ENCODE measurements at regions not wholly inside any gene's neighbourhood (a gene's known extent, or its start where the extent isn't known, plus 50 kb on each side); places are given as distances from the start of the nearest gene placed in this dataset.
"Not testable (repeated sequence)": the region's sequence is repeated elsewhere in the genome, so short reads cannot be mapped to it uniquely, and the experiment has no call there.

DNA sequence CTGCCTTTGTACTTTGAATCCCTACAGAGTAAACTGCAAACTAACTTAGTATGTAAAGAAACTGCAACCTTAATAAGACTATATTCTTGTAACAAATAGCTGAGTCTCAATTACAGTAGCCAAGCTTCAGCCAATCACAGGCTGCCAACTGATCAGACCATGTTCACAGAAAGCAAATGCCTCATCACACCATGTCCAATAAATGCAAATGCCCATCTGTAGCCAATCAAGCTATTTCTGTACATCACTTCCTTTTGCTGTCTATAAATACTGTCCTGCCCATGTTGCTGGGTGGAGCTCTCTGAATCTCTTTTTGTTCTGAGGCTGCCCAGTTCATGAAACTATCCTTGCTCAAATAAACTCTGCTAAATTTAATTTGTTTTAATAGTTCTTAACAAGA is 531.7 kb upstream of the TOM1L1 start:
- Histone ChIP-seq H3K79me2 (ENCODE audit: low read depth) (no peaks in the 10 kb centered on the region), H3K4me3 (no peak overlapping the region), H3K4me1 (replicated peaks; ENCODE audit: insufficient read depth) (no peaks in the 10 kb centered on the region), H4K20me1 (ENCODE audit: insufficient read depth) (no peaks in the 10 kb centered on the region), H3K36me3 (ENCODE audit: low read depth) (no peaks in the 10 kb centered on the region), H2AFZ (no peak overlapping the region), H3K9me2 (ENCODE audit: insufficient read depth) (no peaks in the 10 kb centered on the region), H3K27ac (no peak overlapping the region), H3K27me3 (ENCODE audit: insufficient read depth, low read depth) (no peaks in the 10 kb centered on the region), H3K4me2 (no peak overlapping the region), H3K9me3 (ENCODE audit: insufficient read depth, low read depth) (no peaks in the 10 kb centered on the region), H3F3A (ENCODE audit: insufficient read depth, low read depth) (no peaks in the 10 kb centered on the region)
- BruUV-seq (replicated peaks): no TSS peak
- ChIA-PET POLR2A (ENCODE audit: unreplicated experiment) (no interaction called here), CTCF (no interaction called here)
- no peak for TF ChIP-seq EZH2 (IDR thresholded peaks at IDR 0.05; ENCODE audit: low read depth)
- TF ChIP-seq, protein P1, sequence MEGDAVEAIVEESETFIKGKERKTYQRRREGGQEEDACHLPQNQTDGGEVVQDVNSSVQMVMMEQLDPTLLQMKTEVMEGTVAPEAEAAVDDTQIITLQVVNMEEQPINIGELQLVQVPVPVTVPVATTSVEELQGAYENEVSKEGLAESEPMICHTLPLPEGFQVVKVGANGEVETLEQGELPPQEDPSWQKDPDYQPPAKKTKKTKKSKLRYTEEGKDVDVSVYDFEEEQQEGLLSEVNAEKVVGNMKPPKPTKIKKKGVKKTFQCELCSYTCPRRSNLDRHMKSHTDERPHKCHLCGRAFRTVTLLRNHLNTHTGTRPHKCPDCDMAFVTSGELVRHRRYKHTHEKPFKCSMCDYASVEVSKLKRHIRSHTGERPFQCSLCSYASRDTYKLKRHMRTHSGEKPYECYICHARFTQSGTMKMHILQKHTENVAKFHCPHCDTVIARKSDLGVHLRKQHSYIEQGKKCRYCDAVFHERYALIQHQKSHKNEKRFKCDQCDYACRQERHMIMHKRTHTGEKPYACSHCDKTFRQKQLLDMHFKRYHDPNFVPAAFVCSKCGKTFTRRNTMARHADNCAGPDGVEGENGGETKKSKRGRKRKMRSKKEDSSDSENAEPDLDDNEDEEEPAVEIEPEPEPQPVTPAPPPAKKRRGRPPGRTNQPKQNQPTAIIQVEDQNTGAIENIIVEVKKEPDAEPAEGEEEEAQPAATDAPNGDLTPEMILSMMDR (conservative IDR thresholded peaks at IDR 0.05): no peak
- intact Hi-C loops (cut with micrococcal nuclease; ENCODE audit: unreplicated experiment): no loop called here
- no peak for DNase-seq

DNA sequence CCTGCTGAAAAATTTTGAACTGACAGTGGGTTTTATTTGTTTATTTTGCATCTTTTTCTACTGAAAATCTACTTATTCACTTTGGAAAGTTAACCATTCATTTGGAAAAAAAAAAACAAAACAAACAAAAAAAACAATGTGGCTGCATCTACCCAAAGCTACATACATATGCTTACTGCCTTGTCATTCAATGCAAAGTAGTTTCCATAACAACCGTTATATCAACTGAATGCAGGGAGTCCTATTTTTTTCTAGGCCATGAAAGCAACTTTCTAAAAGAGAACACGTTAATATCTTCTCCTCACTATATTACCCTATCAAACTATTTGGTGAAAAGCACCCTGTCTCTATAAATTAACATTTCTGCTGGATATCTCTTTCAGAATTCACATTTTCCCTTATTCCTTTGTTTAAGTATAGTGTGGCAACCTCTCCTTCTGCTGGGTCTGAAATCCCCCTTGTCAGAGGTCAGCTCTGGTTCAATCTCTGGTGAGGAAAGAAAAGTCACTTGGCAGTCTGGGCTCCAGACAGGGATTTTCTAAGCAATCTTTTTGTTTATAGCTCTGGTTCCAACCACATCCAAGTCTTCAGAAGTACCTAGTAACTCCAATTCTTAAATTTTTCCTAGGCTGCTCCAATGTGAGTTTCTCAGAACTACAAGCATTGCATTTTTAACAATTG is 528.4 kb upstream of the TOM1L1 start:
- intact Hi-C loops (cut with micrococcal nuclease; ENCODE audit: unreplicated experiment): no loop called here
- no TSS peak for BruUV-seq (replicated peaks)
- Histone ChIP-seq H3K4me3 (no peak overlapping the region), H3K27me3 (ENCODE audit: insufficient read depth, low read depth) (no peaks in the 10 kb centered on the region), H3K9me2 (ENCODE audit: insufficient read depth) (no peaks in the 10 kb centered on the region), H3K4me2 (no peak overlapping the region), H2AFZ (no peak overlapping the region), H4K20me1 (ENCODE audit: insufficient read depth) (no peaks in the 10 kb centered on the region), H3K4me1 (replicated peaks; ENCODE audit: insufficient read depth) (no peaks in the 10 kb centered on the region), H3F3A (ENCODE audit: insufficient read depth, low read depth) (no peaks in the 10 kb centered on the region), H3K79me2 (ENCODE audit: low read depth) (no peaks in the 10 kb centered on the region), H3K27ac (no peak overlapping the region), H3K9me3 (ENCODE audit: insufficient read depth, low read depth) (no peaks in the 10 kb centered on the region), H3K36me3 (ENCODE audit: low read depth) (no peaks in the 10 kb centered on the region)
- POLR2A ChIA-PET (ENCODE audit: unreplicated experiment): no interaction called here
- DNase-seq: no peak
- TF ChIP-seq, protein P1 (conservative IDR thresholded peaks at IDR 0.05): no peak
- no peak for TF ChIP-seq EZH2 (IDR thresholded peaks at IDR 0.05; ENCODE audit: low read depth)
- CTCF ChIA-PET: interaction anchor here (0.6 kb wide), 1 partner anchor 30 kb away, joined by 3 read pairs; no protein-coding TSS in a partner anchor

DNA sequence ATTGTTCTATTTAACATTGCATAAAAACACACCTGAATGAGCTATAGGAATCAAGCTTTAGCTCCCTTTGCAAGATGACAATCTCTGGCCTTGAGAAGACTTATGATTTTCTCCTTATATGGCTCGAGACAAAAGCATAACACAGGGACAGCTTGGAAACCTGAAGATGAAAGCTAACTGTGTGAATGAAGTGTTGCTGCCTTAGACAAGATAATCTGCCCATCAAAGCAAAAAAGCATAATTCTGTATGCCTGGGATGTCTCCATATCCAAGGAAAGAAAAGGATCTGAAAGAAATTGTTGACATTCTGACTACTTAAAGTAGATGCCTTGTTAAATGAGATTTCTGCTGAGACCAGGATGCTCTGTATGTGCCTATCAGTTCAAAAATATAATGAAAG is 526.7 kb upstream of the TOM1L1 start:
- H3K4me1 ChIP-seq (replicated peaks; ENCODE audit: insufficient read depth): no peaks in the 10 kb centered on the region
- H2AFZ ChIP-seq: no peak overlapping the region
- no peaks in the 10 kb centered on the region for H3K27me3 ChIP-seq (ENCODE audit: insufficient read depth, low read depth)
- H3K36me3 ChIP-seq (ENCODE audit: low read depth): no peaks in the 10 kb centered on the region
- no peaks in the 10 kb centered on the region for H3K9me2 ChIP-seq (ENCODE audit: insufficient read depth)
- H3K9me3 ChIP-seq (ENCODE audit: insufficient read depth, low read depth): no peaks in the 10 kb centered on the region
- no peak for TF ChIP-seq EZH2 (IDR thresholded peaks at IDR 0.05; ENCODE audit: low read depth)
- TF ChIP-seq, protein P1 (conservative IDR thresholded peaks at IDR 0.05): no peak
- intact Hi-C loops (cut with micrococcal nuclease; ENCODE audit: unreplicated experiment): no loop called here
- H3K4me3 ChIP-seq: no peak overlapping the region
- H3K27ac ChIP-seq: no peak overlapping the region
- no TSS peak for BruUV-seq (replicated peaks)
- no peak overlapping the region for H3K4me2 ChIP-seq
- CTCF ChIA-PET: no interaction called here
- no peak for DNase-seq
- no peaks in the 10 kb centered on the region; the same call in 1 of the 2 replicates for H4K20me1 ChIP-seq (ENCODE audit: insufficient read depth)
- POLR2A ChIA-PET (ENCODE audit: unreplicated experiment): no interaction called here
- H3F3A ChIP-seq (ENCODE audit: insufficient read depth, low read depth): no peaks in the 10 kb centered on the region
- H3K79me2 ChIP-seq (ENCODE audit: low read depth): no peaks in the 10 kb centered on the region

DNA sequence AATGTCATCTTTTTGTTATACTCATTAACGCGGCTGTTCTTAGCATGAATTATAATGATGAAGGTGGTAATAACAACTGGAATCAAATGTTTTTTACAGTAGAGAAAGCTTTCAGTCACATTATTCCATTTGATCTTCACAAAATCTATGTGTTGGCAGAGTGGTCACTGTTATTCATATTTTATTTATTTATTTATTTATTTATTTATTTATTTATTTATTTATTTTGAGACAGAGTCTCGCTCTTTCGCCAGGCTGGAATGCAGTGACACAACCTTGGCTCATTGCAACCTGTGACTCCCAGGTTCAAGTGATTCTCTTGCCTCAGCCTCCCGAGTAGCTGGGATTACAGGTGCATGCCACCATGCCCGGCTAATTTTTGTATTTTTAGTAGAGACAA is 524.2 kb upstream of the TOM1L1 start:
- CTCF ChIA-PET; H3K36me3 ChIP-seq (ENCODE audit: low read depth); H3K4me2 ChIP-seq; H3K9me2 ChIP-seq (ENCODE audit: insufficient read depth); H3F3A ChIP-seq (ENCODE audit: insufficient read depth, low read depth); DNase-seq; H3K4me3 ChIP-seq; H2AFZ ChIP-seq; BruUV-seq (replicated peaks); intact Hi-C loops (cut with micrococcal nuclease; ENCODE audit: unreplicated experiment); H3K4me1 ChIP-seq (replicated peaks; ENCODE audit: insufficient read depth); H3K27me3 ChIP-seq (ENCODE audit: insufficient read depth, low read depth); H3K27ac ChIP-seq; H4K20me1 ChIP-seq (ENCODE audit: insufficient read depth); H3K79me2 ChIP-seq (ENCODE audit: low read depth); H3K9me3 ChIP-seq (ENCODE audit: insufficient read depth, low read depth); POLR2A ChIA-PET (ENCODE audit: unreplicated experiment): not testable (repeated sequence)
